Lower leg skin (tissue), 3 donors: ENCODE measurements at regions not wholly inside any gene's neighbourhood (a gene's known extent, or its start where the extent isn't known, plus 50 kb on each side); places are given as distances from the start of the nearest gene placed in this dataset.

ENCODE experiments used
- POLR2A ChIP-seq, 2 donors: fragments of 450-650 bp; IDR thresholded peaks; one replicate each; pipeline ENCODE4 v1.6.1; 2016 to 2017; ENCODE audit warnings: antibody characterized with exemption in 2 of 2, mild to moderate bottlenecking in 1 of 2, moderate library complexity in 1 of 2
- TF ChIP-seq, protein P1 (sequence below), 3 donors: fragments of 450-650 bp; IDR thresholded peaks; one replicate each; pipeline ENCODE4 v1.5.1; 2016; ENCODE audit warnings: antibody characterized with exemption in 3 of 3, mild to moderate bottlenecking in 3 of 3, moderate library complexity in 2 of 3

DNA sequence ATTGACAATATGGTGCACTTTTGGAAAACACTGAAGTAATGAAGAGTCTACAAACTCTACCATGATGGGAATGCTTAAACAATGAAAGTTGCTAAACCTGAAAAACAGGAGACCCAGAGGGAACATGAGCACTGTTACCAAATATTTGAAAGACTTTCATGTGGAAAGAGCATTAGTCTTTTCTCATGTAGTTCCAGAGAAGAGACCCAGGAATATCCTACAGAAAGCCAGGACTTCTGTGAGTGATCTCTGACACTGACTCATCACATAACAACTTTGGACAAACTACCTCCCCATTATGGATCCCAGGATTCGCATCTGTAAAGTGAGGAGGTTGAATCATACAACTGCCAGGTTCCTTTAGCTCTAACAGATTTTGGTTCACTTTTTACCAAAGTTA, 62.2 kb downstream of the FAM181B start:
- TF ChIP-seq POLR2A (IDR thresholded peaks at IDR 0.05): no peak
- TF ChIP-seq, protein P1, sequence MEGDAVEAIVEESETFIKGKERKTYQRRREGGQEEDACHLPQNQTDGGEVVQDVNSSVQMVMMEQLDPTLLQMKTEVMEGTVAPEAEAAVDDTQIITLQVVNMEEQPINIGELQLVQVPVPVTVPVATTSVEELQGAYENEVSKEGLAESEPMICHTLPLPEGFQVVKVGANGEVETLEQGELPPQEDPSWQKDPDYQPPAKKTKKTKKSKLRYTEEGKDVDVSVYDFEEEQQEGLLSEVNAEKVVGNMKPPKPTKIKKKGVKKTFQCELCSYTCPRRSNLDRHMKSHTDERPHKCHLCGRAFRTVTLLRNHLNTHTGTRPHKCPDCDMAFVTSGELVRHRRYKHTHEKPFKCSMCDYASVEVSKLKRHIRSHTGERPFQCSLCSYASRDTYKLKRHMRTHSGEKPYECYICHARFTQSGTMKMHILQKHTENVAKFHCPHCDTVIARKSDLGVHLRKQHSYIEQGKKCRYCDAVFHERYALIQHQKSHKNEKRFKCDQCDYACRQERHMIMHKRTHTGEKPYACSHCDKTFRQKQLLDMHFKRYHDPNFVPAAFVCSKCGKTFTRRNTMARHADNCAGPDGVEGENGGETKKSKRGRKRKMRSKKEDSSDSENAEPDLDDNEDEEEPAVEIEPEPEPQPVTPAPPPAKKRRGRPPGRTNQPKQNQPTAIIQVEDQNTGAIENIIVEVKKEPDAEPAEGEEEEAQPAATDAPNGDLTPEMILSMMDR (IDR thresholded peaks at IDR 0.05): no peak
